LNCAP (cell line): ENCODE measurements at regions not wholly inside any gene's neighbourhood (a gene's known extent, or its start where the extent isn't known, plus 50 kb on each side); places are given as distances from the start of the nearest gene placed in this dataset.

Experiments
- TF ChIP-seq, protein P1 (sequence below): fragments of 450-650 bp; IDR thresholded peaks from 2 replicates; pipeline ENCODE4 v1.5.1; 2017; ENCODE audit warnings: mild to moderate bottlenecking

DNA sequence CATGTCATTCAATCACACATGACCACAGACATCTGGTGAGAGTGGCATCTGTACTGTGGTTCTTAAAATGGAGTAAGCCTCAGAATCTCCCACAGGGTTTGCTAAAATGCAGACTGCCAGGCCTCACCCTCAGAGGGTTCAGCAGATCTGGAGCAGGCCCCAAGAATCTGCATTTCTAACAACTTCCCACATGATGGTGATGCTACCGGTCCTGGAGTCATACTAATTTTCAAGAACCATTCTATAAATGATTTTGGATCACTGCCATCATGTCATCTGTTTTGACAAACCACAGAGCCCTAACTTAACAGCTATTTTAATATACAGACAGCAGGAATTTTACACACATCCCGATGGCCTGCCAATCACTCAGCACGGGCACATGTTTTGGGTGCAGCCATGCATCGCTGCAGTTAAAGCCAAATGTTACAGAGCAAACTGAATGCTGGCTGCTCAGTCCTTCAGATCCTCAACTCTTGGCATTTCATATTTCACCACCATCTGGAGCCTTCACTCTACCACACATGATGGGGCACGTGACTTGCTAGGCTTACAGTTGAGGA, 792.1 kb upstream of the AMELY start:
- TF ChIP-seq, protein P1, sequence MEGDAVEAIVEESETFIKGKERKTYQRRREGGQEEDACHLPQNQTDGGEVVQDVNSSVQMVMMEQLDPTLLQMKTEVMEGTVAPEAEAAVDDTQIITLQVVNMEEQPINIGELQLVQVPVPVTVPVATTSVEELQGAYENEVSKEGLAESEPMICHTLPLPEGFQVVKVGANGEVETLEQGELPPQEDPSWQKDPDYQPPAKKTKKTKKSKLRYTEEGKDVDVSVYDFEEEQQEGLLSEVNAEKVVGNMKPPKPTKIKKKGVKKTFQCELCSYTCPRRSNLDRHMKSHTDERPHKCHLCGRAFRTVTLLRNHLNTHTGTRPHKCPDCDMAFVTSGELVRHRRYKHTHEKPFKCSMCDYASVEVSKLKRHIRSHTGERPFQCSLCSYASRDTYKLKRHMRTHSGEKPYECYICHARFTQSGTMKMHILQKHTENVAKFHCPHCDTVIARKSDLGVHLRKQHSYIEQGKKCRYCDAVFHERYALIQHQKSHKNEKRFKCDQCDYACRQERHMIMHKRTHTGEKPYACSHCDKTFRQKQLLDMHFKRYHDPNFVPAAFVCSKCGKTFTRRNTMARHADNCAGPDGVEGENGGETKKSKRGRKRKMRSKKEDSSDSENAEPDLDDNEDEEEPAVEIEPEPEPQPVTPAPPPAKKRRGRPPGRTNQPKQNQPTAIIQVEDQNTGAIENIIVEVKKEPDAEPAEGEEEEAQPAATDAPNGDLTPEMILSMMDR = no peak

DNA sequence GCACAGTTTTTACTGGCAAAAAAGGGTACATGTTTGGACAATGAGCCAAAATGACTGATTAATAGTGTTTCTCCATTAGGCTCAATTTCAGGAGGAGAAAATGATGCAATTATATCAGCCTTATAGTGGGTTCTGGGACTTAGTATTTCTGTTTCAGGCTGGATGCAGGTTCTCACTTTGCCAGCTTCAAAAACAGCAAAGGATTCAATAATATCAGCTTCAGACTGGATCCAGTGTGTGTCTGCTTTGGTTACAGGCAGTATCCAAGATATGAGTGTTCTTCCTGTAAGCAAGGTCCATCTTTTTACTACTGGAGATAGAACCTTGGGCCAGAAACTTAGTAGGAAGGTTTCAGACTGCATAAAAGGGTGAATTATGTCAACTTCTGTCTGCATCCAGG, 790.9 kb upstream of the AMELY start:
- TF ChIP-seq, protein P1 = no peak

DNA sequence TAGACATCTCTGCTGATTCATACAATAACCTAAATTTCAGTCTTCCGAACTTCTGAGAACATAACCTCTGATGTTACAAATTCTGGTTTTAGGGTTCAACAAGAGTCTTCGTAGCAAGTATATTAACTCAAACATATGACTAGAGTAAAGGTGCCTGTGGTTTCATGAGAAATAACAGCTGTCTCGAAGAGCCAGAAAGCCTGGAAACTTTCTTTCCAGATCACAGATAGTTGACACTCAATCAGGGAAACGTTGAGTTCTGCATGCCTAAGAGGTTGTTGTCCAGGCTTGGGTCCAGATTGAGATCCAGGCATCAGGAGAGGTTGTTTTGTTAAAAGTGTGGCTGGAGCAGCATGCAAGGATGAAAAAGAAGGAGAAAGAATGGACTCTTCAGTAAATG, 790.1 kb upstream of the AMELY start:
- TF ChIP-seq, protein P1 = no peak

DNA sequence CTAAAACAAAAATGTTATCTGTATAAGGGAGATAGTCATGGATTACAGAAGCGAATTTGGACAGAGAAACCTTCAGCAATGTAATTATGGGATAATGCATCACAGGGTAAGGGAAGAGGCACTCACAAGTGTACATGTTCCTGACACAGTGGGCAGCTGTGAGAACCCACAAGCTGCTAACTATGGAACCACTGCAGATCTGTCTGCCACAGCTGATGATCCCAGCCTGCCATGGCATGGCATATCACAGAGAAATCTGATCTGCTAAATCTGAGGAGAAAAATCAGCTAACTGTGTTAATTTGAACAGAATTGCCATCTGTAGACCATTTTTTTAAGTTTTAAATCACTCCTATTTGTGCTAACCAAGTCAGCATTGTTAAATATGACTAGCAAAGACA, 786.0 kb upstream of the AMELY start:
- TF ChIP-seq, protein P1 = no peak

DNA sequence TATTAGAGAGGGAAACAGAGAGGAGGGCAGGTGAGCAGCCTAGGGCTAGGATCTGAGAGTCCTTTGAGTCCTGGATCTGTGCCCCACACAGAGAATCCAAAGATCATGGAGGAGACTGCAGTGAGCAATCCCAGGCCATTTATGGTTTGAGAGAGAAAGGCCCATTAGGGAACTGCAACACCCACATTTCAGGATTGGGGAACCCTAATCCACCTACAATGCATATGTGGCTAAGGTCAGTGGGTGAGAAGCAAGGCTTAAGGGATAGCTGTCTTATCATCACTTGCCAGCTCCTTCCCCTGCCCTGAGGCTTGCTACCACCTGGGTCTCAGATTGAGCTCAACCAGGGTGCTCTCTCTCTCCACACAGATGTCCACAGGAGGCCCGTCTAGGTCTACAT, 781.1 kb upstream of the AMELY start:
- TF ChIP-seq, protein P1 = no peak

DNA sequence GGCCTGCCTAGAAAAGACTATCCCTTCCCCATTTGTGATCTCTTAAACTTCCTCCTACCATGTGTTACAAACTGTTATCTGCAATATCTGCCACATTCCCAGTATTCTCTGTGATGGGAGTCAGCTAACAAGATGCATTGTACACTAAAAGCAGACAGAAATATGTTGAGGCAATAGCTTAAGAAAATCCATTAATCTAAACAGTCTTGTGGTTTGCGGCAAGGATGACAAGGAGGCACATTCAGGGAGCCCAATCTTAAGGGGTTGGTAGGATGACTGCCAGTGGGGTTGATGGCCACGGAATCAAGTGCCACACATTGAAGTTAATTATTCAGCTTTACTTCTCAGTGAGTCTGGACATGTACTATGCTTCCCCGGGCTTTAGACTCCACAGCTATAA, 775.5 kb upstream of the AMELY start:
- TF ChIP-seq, protein P1 = no peak

DNA sequence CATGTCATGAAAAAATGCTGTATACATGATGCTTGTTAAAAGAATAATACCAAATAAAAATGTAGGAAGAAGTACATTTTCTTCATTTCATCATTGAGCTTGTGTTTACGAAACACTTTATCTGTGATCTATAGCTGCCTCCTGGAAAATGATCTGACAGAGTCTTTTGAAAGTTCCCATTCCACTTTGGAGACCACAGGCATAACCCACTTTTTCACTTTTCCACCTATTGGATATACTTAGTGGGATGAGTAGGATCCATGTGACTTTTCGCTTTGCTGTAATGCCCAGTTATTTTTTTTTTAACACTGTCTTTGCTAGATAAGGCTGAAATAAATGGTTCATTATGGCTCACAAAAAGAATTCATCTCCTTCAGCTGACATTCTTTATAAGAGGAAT, 773.0 kb upstream of the AMELY start:
- TF ChIP-seq, protein P1 = no peak

DNA sequence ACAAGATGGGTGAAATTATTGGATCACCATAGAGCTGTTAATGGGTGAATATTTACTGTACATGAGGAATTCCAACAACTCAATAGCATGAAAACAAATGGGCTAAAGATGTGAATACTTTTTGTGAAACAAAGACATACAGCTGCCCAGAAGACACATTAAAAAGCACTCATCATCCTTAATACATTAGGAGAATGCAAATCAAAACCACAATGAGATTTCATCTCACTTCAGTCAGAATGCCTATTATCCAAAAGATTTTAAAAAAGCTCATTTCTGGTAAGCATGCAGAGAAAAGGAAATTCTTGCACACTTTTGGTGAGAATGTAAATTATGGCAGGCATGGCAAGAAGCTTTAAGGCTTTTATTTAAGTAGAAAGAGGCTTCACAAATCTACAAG, 770.8 kb upstream of the AMELY start:
- TF ChIP-seq, protein P1 = no peak
